Fibroblast of villous mesenchyme (primary cell): ENCODE measurements at regions not wholly inside any gene's neighbourhood (a gene's known extent, or its start where the extent isn't known, plus 50 kb on each side); places are given as distances from the start of the nearest gene placed in this dataset.

Experiments used
- DNase-seq: peaks from one replicate; pipeline ENCODE4 v3.0.0-alpha.2; 2010; ENCODE audit warnings: low read depth
- H3K4me3 ChIP-seq: 2 replicates; pipeline ENCODE4 v1.5.1; 2011; ENCODE audit warnings: low read depth, mild to moderate bottlenecking, low read length
- TF ChIP-seq, protein P1 (sequence below): IDR thresholded peaks from 2 replicates; pipeline ENCODE4 v1.5.1; 2012; ENCODE audit warnings: low read depth, mild to moderate bottlenecking, low read length; ENCODE audit not compliant: insufficient read depth

DNA sequence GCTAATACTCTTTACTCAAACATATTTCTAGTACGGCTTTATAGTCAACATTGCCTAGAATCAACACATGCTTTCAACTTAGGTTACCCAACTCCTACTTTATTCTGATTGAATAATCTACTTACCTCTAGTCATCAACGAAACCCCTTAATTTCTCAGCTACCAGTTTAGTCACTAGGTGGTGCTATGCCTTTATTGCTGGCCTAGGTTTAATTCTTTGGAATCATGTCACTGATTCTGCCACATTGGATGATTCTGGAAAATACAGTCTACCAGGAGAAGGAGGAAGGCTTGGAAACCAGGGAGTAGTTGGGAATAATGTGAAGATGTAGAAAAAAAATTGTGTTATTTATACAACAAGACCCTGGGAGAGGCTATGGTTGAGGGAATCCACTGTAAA, 167.7 kb downstream of the DCAF12L2 start:
- H3K4me3 ChIP-seq = no peak overlapping the region
- TF ChIP-seq, protein P1, sequence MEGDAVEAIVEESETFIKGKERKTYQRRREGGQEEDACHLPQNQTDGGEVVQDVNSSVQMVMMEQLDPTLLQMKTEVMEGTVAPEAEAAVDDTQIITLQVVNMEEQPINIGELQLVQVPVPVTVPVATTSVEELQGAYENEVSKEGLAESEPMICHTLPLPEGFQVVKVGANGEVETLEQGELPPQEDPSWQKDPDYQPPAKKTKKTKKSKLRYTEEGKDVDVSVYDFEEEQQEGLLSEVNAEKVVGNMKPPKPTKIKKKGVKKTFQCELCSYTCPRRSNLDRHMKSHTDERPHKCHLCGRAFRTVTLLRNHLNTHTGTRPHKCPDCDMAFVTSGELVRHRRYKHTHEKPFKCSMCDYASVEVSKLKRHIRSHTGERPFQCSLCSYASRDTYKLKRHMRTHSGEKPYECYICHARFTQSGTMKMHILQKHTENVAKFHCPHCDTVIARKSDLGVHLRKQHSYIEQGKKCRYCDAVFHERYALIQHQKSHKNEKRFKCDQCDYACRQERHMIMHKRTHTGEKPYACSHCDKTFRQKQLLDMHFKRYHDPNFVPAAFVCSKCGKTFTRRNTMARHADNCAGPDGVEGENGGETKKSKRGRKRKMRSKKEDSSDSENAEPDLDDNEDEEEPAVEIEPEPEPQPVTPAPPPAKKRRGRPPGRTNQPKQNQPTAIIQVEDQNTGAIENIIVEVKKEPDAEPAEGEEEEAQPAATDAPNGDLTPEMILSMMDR = peak; percentile 7
- DNase-seq = no peak

DNA sequence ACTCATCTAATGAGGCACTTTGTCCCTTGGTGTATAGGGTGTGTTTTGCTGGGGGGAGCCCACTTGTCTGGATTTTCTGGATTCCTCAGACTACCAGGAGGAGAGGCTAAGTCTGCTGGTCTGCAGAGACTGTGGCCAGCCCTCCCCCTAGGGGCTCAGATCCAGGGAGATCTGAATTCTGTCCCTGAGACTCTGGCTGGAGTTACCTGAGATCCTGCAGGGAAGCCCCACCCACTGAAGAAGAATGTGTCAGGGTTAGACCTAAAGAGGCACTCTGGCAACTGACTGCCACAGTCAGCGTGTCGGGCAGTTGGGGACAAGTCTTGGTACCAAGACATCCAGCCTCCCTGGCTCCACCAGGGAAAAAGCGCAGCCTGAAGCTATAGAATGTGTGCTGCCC, 138.9 kb downstream of the DCAF12L2 start:
- H3K4me3 ChIP-seq = no peak overlapping the region
- no peak for DNase-seq
- TF ChIP-seq, protein P1 = no peak

DNA sequence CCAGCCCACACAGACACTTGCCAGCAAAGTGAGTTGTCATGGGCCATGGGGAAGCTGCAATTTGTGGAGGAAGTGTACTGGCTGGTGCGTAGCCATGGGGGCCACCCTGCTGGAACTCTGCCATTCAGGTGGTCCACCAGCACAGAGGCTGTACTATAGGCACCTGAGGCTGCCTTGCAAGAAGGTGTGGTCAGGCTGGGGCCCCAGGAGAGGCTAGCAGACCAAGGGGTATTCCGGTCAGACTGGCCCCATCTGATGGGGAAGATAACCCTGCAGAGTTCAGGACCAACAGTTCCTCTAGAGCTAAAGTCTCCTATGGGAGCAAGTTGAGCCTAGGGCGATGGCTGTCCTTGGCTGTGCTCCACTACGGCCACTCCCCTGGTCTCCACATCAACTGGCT, 136.1 kb downstream of the DCAF12L2 start:
- H3K4me3 ChIP-seq = no peak overlapping the region
- TF ChIP-seq, protein P1 = no peak

DNA sequence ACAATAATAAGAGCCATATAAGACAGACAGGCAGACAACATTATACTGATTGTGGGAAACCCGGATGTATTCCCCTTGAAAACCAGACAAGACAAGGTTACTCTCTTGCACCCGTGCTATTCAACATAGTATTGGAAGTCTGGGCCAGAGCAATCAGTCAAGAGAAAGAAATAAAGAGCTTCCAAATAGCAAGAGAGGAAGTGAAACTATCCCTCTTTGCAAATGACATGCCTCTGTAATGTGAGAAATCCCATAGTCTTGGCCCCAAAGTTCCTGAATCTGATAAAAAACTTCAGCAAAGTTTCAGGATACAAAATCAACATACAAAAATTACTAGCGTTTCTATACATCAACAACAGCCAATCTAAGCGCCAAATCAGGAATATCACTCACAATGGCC, 102.1 kb downstream of the DCAF12L2 start:
- DNase-seq = no peak
- no peak overlapping the region for H3K4me3 ChIP-seq
- TF ChIP-seq, protein P1 = no peak

More for the DNA sequence above, 136.1 kb downstream of the DCAF12L2 start:
- DNase-seq = no peak

GRCh38 chrX:126064901-126065541, 101.1 kb downstream of the DCAF12L2 start:
- no peak for DNase-seq
- TF ChIP-seq, protein P1 = no peak

GRCh38 chrX:126065901-126066660, 100.0 kb downstream of the DCAF12L2 start:
- H3K4me3 ChIP-seq = no peak overlapping the region
- no peak for DNase-seq
- TF ChIP-seq, protein P1 = no peak

More at GRCh38 chrX:126064901-126065541, 101.1 kb downstream of the DCAF12L2 start:
- H3K4me3 ChIP-seq = no peak overlapping the region
